Mesenchymal stem cell (in vitro differentiated cells and primary cell): ENCODE measurements at regions not wholly inside any gene's neighbourhood (a gene's known extent, or its start where the extent isn't known, plus 50 kb on each side); places are given as distances from the start of the nearest gene placed in this dataset.

Source experiments
- DNase-seq: peaks from one replicate; pipeline ENCODE4 v3.0.0-alpha.2; 2013
- H2AFZ ChIP-seq: one replicate; pipeline ENCODE4 v1.6.1; 2013; ENCODE audit warnings: low read depth, mild to moderate bottlenecking, control low read depth, inconsistent platforms, low read length, moderate library complexity
- H2AK5ac ChIP-seq: 2 replicates; pipeline ENCODE4 v1.6.1; 2013; ENCODE audit warnings: low read length, moderate library complexity, mild to moderate bottlenecking, inconsistent platforms; ENCODE audit not compliant: severe bottlenecking
- H2BK120ac ChIP-seq: one replicate; pipeline ENCODE4 v1.6.1; 2013; ENCODE audit warnings: low read depth, mild to moderate bottlenecking, inconsistent platforms, low read length, moderate library complexity
- H2BK12ac ChIP-seq, 2 experiments: one replicate each; pipeline ENCODE4 v1.6.1; 2013; ENCODE audit warnings: inconsistent platforms in 2 of 2, low read length in 2 of 2, mild to moderate bottlenecking in 2 of 2, moderate library complexity in 2 of 2, control low read depth in 1 of 2
- H2BK15ac ChIP-seq: one replicate; pipeline ENCODE4 v1.6.1; 2013; ENCODE audit warnings: mild to moderate bottlenecking, low read depth, inconsistent platforms; ENCODE audit not compliant: poor library complexity, severe bottlenecking
- H2BK5ac ChIP-seq: 2 replicates; pipeline ENCODE4 v1.6.1; 2013; ENCODE audit warnings: low read depth, mild to moderate bottlenecking, low read length, control low read depth, inconsistent platforms; ENCODE audit not compliant: poor library complexity, severe bottlenecking
- H3K14ac ChIP-seq, 2 experiments: one replicate each; pipeline ENCODE4 v1.6.1; 2013; ENCODE audit warnings: inconsistent platforms in 2 of 2, low read length in 2 of 2, control low read depth in 1 of 2, mild to moderate bottlenecking in 1 of 2, moderate library complexity in 1 of 2
- H3K18ac ChIP-seq, 2 experiments: one replicate each; pipeline ENCODE4 v1.6.1; 2013; ENCODE audit warnings: inconsistent platforms in 2 of 2, low read length in 2 of 2, control low read depth in 1 of 2, low read depth in 1 of 2, mild to moderate bottlenecking in 1 of 2
- H3K23ac ChIP-seq, 2 experiments: one replicate each; pipeline ENCODE4 v1.6.1; 2013; ENCODE audit warnings: inconsistent platforms in 2 of 2, low read length in 2 of 2, mild to moderate bottlenecking in 2 of 2, moderate library complexity in 2 of 2, control low read depth in 1 of 2
- H3K27ac ChIP-seq: 2 replicates; pipeline ENCODE4 v1.5.1; 2013; ENCODE audit warnings: mild to moderate bottlenecking, moderate library complexity, low read length, control low read depth, inconsistent platforms; ENCODE audit not compliant: poor library complexity, severe bottlenecking
- H3K27me3 ChIP-seq, 2 experiments: 2 replicates each; pipeline versions ENCODE4 v1.6.1 to v1.7.0; 2013; ENCODE audit warnings: low read length in 2 of 2, mild to moderate bottlenecking in 2 of 2, moderate library complexity in 2 of 2, control low read depth in 1 of 2, inconsistent platforms in 1 of 2; ENCODE audit not compliant: control insufficient read depth in 1 of 2, insufficient read depth in 1 of 2
- H3K36me3 ChIP-seq, 2 experiments: 2 replicates each; pipeline versions ENCODE4 v1.6.1 to v1.7.0; 2013; ENCODE audit warnings: low read length in 2 of 2, control low read depth in 1 of 2, inconsistent platforms in 1 of 2, low read depth in 1 of 2, mild to moderate bottlenecking in 1 of 2; ENCODE audit not compliant: insufficient read depth in 2 of 2, control insufficient read depth in 1 of 2
- H3K4ac ChIP-seq, 2 experiments: one replicate each; pipeline ENCODE4 v1.6.1; 2013; ENCODE audit warnings: inconsistent platforms in 2 of 2, low read length in 2 of 2, mild to moderate bottlenecking in 2 of 2, moderate library complexity in 2 of 2, control low read depth in 1 of 2, low read depth in 1 of 2
- H3K4me1 ChIP-seq: 2 replicates; pipeline ENCODE4 v1.6.1; 2013; ENCODE audit warnings: low read depth, low read length, control low read depth; ENCODE audit not compliant: control insufficient read depth, insufficient read depth
- H3K4me2 ChIP-seq: 2 replicates; pipeline ENCODE4 v1.6.1; 2013; ENCODE audit warnings: low read length, mild to moderate bottlenecking, inconsistent platforms; ENCODE audit not compliant: poor library complexity, severe bottlenecking
- H3K4me3 ChIP-seq, 2 experiments: 2 replicates each; pipeline versions ENCODE4 v1.5.1 to v1.7.0; 2013; ENCODE audit warnings: low read length in 2 of 2, mild to moderate bottlenecking in 2 of 2, control low read depth in 1 of 2, low read depth in 1 of 2; ENCODE audit not compliant: insufficient read depth in 1 of 2
- H3K79me1 ChIP-seq: replicated peaks from 2 replicates; pipeline ENCODE4 v1.6.1; 2013; ENCODE audit warnings: mild to moderate bottlenecking, control low read depth, low read length, inconsistent platforms; ENCODE audit not compliant: poor library complexity, severe bottlenecking
- H3K9ac ChIP-seq: 2 replicates; pipeline ENCODE4 v1.7.0; 2013; ENCODE audit warnings: mild to moderate bottlenecking, low read length, moderate library complexity
- H3K9me3 ChIP-seq: 2 replicates; pipeline ENCODE4 v1.7.0; 2013; ENCODE audit warnings: mild to moderate bottlenecking, low read length; ENCODE audit not compliant: control insufficient read depth
- H4K8ac ChIP-seq: one replicate; pipeline ENCODE4 v1.6.1; 2013; ENCODE audit warnings: inconsistent platforms, mild to moderate bottlenecking, low read length, moderate library complexity
- H4K91ac ChIP-seq: one replicate; pipeline ENCODE4 v1.6.1; 2013; ENCODE audit warnings: mild to moderate bottlenecking, low read length, inconsistent platforms
- WGBS: methylation state at CpG from one replicate; pipeline ENCODE4 v1.1.7; 2013; ENCODE audit warnings: mixed read lengths; 5-methylcytosine and 5-hydroxymethylcytosine counted together

DNA sequence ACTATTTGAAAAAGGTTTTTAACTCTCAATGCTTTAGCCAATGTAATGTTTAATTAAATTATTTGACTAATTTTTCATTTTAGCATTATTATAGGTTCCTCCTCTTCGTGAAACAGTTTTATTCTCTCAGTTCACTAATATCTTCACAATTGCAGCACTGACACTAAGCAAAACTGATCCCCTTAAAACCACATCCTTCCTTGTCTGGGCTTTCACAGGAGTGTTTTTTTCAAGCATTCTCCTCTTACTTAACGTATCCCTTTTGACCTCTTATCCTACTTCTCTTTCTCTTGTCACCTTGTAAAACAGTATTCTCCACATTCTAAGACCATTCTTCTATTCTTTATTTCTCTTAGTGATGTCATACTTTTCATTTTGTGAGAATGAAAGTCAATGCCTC is 112.8 kb downstream of the DSC3 start:
- Histone ChIP-seq H3K4me1 (peaks cover 2% of the 10 kb centered on the region), H3K23ac (no peak overlapping the region), H3K36me3 (no peaks in the 10 kb centered on the region), H3K4me2 (no peak overlapping the region), H2BK12ac (no peak overlapping the region), H2BK5ac (no peak overlapping the region), H4K8ac (no peak overlapping the region), H3K4me3 (no peak overlapping the region), H2AFZ (no peak overlapping the region), H4K91ac (no peak overlapping the region), H3K18ac (no peak overlapping the region), H3K9me3 (no peaks in the 10 kb centered on the region), H2BK15ac (no peak overlapping the region), H2BK120ac (no peak overlapping the region), H3K27me3 (no peaks in the 10 kb centered on the region), H3K27ac (no peak overlapping the region), H2AK5ac (no peak overlapping the region), H3K14ac (no peak overlapping the region), H3K9ac (no peak overlapping the region), H3K79me1 (no peaks in the 10 kb centered on the region), H3K4ac (no peak overlapping the region)
- 59% methylated on average over 2 of the region's 2 CpGs for whole genome bisulfite sequencing
- no peak for DNase-seq

DNA sequence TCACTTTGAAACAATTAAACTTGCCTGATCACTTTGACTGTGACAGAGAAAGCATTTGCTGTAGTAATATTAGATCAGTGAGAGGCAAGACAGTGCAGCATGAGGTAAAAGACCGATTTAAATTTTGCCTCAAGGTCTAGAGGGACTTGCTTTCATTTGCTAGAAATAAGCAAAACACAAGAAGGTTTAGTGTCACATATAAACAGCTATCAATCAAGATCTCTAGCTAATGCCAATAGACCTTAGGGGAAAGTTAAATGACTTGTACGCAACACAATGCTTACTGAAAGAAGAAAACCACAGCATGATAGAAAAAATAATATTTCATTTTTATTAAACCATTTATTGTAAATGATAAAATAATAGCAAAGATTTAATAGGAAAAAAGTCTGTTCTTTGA is 113.5 kb downstream of the DSC3 start:
- WGBS: no CpG with 5 or more reads among the region's 2 CpGs

DNA sequence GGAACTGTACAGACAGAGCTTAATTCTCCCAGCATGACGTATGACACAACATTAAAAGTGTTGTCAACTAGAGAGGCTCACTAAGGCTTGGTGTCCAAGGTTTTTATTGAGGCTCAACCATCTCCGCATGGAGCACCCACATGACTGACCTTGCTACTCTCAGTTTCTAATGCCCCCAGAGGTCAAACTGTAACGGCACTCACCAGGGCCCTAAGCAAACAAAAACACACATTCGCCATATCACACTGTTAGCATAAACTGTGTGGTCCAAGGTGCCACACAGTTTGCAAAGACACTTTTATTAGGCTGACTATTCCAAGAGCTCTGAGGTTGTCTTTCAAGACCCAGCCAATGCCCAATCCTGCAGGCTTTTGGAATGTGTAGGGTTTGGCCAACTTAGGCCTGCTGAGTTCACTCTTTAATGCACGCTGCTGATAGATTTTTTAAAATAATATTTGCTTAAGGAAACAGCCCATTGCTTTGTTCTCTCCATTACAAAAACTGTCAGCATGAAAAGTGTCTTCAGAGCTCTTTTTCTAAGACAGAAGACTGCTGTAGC is 114.9 kb downstream of the DSC3 start:
- no peak overlapping the region for H2BK12ac ChIP-seq
- no peak overlapping the region for H2AFZ ChIP-seq
- H3K14ac ChIP-seq: no peak overlapping the region
- peaks cover 2% of the 10 kb centered on the region for H3K4me1 ChIP-seq
- no peak overlapping the region for H3K23ac ChIP-seq
- H3K36me3 ChIP-seq: no peaks in the 10 kb centered on the region
- no peak overlapping the region for H3K4me2 ChIP-seq
- no peak overlapping the region for H4K91ac ChIP-seq
- 79% methylated on average over 5 of the region's 5 CpGs for WGBS
- DNase-seq: no peak
- no peak overlapping the region for H3K4ac ChIP-seq
- no peak overlapping the region for H3K4me3 ChIP-seq
- H3K9me3 ChIP-seq: no peaks in the 10 kb centered on the region
- no peaks in the 10 kb centered on the region for H3K79me1 ChIP-seq
- no peak overlapping the region for H2AK5ac ChIP-seq
- H4K8ac ChIP-seq: no peak overlapping the region
- H3K27ac ChIP-seq: no peak overlapping the region
- no peak overlapping the region for H3K18ac ChIP-seq
- H2BK120ac ChIP-seq: no peak overlapping the region
- H2BK5ac ChIP-seq: no peak overlapping the region
- H2BK15ac ChIP-seq: no peak overlapping the region
- H3K27me3 ChIP-seq: no peaks in the 10 kb centered on the region
- no peak overlapping the region for H3K9ac ChIP-seq

More for the DNA sequence above, 113.5 kb downstream of the DSC3 start:
- no peaks in the 10 kb centered on the region for H3K27me3 ChIP-seq
- H3K4me1 ChIP-seq: peaks cover 2% of the 10 kb centered on the region
- H2AFZ ChIP-seq: no peak overlapping the region
- no peak overlapping the region for H3K9ac ChIP-seq
- H2AK5ac ChIP-seq: no peak overlapping the region
- no peak overlapping the region for H3K23ac ChIP-seq
- H3K79me1 ChIP-seq: no peaks in the 10 kb centered on the region
- H2BK120ac ChIP-seq: no peak overlapping the region
- H2BK5ac ChIP-seq: no peak overlapping the region
- H4K8ac ChIP-seq: no peak overlapping the region
- no peak for DNase-seq
- H2BK15ac ChIP-seq: no peak overlapping the region
- no peak overlapping the region for H3K4me3 ChIP-seq
- no peak overlapping the region for H3K4me2 ChIP-seq
- H3K9me3 ChIP-seq: no peaks in the 10 kb centered on the region
- H4K91ac ChIP-seq: no peak overlapping the region
- no peak overlapping the region for H3K27ac ChIP-seq
- no peak overlapping the region for H2BK12ac ChIP-seq
- no peak overlapping the region for H3K14ac ChIP-seq
- H3K36me3 ChIP-seq: no peaks in the 10 kb centered on the region
- H3K4ac ChIP-seq: no peak overlapping the region
- H3K18ac ChIP-seq: no peak overlapping the region

DNA sequence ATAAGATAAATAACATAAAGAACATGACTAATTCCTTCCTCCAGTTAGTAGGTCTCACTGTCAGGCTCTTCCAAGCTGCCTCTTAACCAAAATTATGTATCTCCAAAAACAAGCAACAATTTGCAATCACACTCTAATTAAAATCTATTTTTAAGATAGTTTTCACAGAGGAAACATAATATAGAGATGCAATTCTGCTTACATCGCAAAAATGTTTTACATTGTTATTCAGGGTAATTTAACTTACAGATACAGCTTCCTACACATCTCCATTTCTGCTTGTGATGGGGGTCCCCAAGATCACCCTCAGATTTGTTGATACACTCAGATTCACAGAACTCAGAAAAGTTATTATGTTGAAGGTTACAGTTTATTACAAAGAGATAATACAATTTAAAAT is 115.5 kb downstream of the DSC3 start:
- Histone ChIP-seq H2BK120ac (no peak overlapping the region), H3K27ac (no peak overlapping the region), H3K9me3 (no peaks in the 10 kb centered on the region), H3K4me3 (no peak overlapping the region), H4K91ac (no peak overlapping the region), H3K18ac (no peak overlapping the region), H4K8ac (no peak overlapping the region), H3K9ac (no peak overlapping the region), H2AK5ac (no peak overlapping the region), H3K4me2 (no peak overlapping the region), H2BK5ac (no peak overlapping the region), H2BK12ac (no peak overlapping the region), H3K23ac (no peak overlapping the region), H3K14ac (no peak overlapping the region), H3K36me3 (no peaks in the 10 kb centered on the region), H2AFZ (no peak overlapping the region), H3K4ac (no peak overlapping the region), H2BK15ac (no peak overlapping the region), H3K4me1 (peaks cover 2% of the 10 kb centered on the region), H3K27me3 (no peaks in the 10 kb centered on the region), H3K79me1 (no peaks in the 10 kb centered on the region)
- DNase-seq: no peak
- 80% methylated on average over 1 of the region's 1 CpG for WGBS
